ENCODE measurements at regions not wholly inside any gene's neighbourhood (a gene's known extent, or its start where the extent isn't known, plus 50 kb on each side); places are given as distances from the start of the nearest gene placed in this dataset.

GRCh38 chr2:181397331-181397730, 59.9 kb upstream of the ITGA4 start:
- no peaks in the 10 kb centered on the region for H3K36me3 ChIP-seq (ENCODE audit: low read depth)
- H3K9me3 ChIP-seq (ENCODE audit: insufficient read depth, low read depth): no peaks in the 10 kb centered on the region; the same call in 1 of the 2 replicates
- H3K27me3 ChIP-seq (ENCODE audit: insufficient read depth, low read depth): no peaks in the 10 kb centered on the region
- no peak overlapping the region for H3K27ac ChIP-seq
- H2AFZ ChIP-seq: no peak overlapping the region; the same call in 1 of the 2 replicates
- POLR2A ChIA-PET (ENCODE audit: unreplicated experiment): no interaction called here
- no peaks in the 10 kb centered on the region for H3K79me2 ChIP-seq (ENCODE audit: low read depth)
- no peaks in the 10 kb centered on the region for H3F3A ChIP-seq (ENCODE audit: insufficient read depth, low read depth)
- no peak for TF ChIP-seq CTCF (conservative IDR thresholded peaks at IDR 0.05)
- TF ChIP-seq EZH2 (IDR thresholded peaks at IDR 0.05; ENCODE audit: low read depth): no peak
- peaks cover 9% of the 10 kb centered on the region; the same call in 1 of the 2 replicates for H3K4me1 ChIP-seq (replicated peaks; ENCODE audit: insufficient read depth)
- no peak overlapping the region for H3K4me3 ChIP-seq
- H4K20me1 ChIP-seq (ENCODE audit: insufficient read depth): no peaks in the 10 kb centered on the region
- intact Hi-C loops (cut with micrococcal nuclease; ENCODE audit: unreplicated experiment): no loop called here
- H3K9me2 ChIP-seq (ENCODE audit: insufficient read depth): no peaks in the 10 kb centered on the region
- no peak overlapping the region for H3K4me2 ChIP-seq
- CTCF ChIA-PET: no interaction called here
- no peak for DNase-seq
- BruUV-seq (replicated peaks): no TSS peak

- no peak for DNase-seq
- intact Hi-C loops (cut with micrococcal nuclease; ENCODE audit: unreplicated experiment): no loop called here
- Histone ChIP-seq H3K4me1 (replicated peaks; ENCODE audit: insufficient read depth) (peaks cover 7% of the 10 kb centered on the region; the same call in 1 of the 2 replicates), H3K4me2 (no peak overlapping the region), H3K27me3 (ENCODE audit: insufficient read depth, low read depth) (no peaks in the 10 kb centered on the region), H3K79me2 (ENCODE audit: low read depth) (no peaks in the 10 kb centered on the region), H4K20me1 (ENCODE audit: insufficient read depth) (no peaks in the 10 kb centered on the region), H3K9me3 (ENCODE audit: insufficient read depth, low read depth) (no peaks in the 10 kb centered on the region; the same call in 1 of the 2 replicates), H3K27ac (no peak overlapping the region), H2AFZ (no peak overlapping the region), H3K36me3 (ENCODE audit: low read depth) (no peaks in the 10 kb centered on the region), H3F3A (ENCODE audit: insufficient read depth, low read depth) (no peaks in the 10 kb centered on the region), H3K9me2 (ENCODE audit: insufficient read depth) (no peaks in the 10 kb centered on the region; the same call in 1 of the 2 replicates), H3K4me3 (no peak overlapping the region)
- no peak for TF ChIP-seq CTCF (conservative IDR thresholded peaks at IDR 0.05)
- no peak for TF ChIP-seq EZH2 (IDR thresholded peaks at IDR 0.05; ENCODE audit: low read depth)
- ChIA-PET CTCF (no interaction called here), POLR2A (ENCODE audit: unreplicated experiment) (no interaction called here)
- no TSS peak for BruUV-seq (replicated peaks)
Measured at GRCh38 chr2:181398000-181398399, 59.2 kb upstream of the ITGA4 start.

GRCh38 chr2:181399027-181399426, 58.2 kb upstream of the ITGA4 start:
- no peaks in the 10 kb centered on the region; the same call in 1 of the 2 replicates for H3K9me2 ChIP-seq (ENCODE audit: insufficient read depth)
- H3K27ac ChIP-seq: no peak overlapping the region
- DNase-seq: no peak
- BruUV-seq (replicated peaks): no TSS peak
- TF ChIP-seq EZH2 (IDR thresholded peaks at IDR 0.05; ENCODE audit: low read depth): no peak
- no peak for TF ChIP-seq CTCF (conservative IDR thresholded peaks at IDR 0.05)
- intact Hi-C loops (cut with micrococcal nuclease; ENCODE audit: unreplicated experiment): no loop called here
- ChIA-PET CTCF (no interaction called here), POLR2A (ENCODE audit: unreplicated experiment) (no interaction called here)
- no peaks in the 10 kb centered on the region for H3K79me2 ChIP-seq (ENCODE audit: low read depth)
- H3K9me3 ChIP-seq (ENCODE audit: insufficient read depth, low read depth): no peaks in the 10 kb centered on the region; the same call in 1 of the 2 replicates
- H3K36me3 ChIP-seq (ENCODE audit: low read depth): no peaks in the 10 kb centered on the region
- no peak overlapping the region for H3K4me2 ChIP-seq
- H3F3A ChIP-seq (ENCODE audit: insufficient read depth, low read depth): no peaks in the 10 kb centered on the region
- H3K4me1 ChIP-seq (replicated peaks; ENCODE audit: insufficient read depth): no peaks in the 10 kb centered on the region
- H3K27me3 ChIP-seq (ENCODE audit: insufficient read depth, low read depth): no peaks in the 10 kb centered on the region
- H4K20me1 ChIP-seq (ENCODE audit: insufficient read depth): no peaks in the 10 kb centered on the region
- H3K4me3 ChIP-seq: no peak overlapping the region
- no peak overlapping the region; the same call in 1 of the 2 replicates for H2AFZ ChIP-seq
